C1 segment of cervical spinal cord (tissue), 14 donors: ENCODE measurements at regions not wholly inside any gene's neighbourhood (a gene's known extent, or its start where the extent isn't known, plus 50 kb on each side); places are given as distances from the start of the nearest gene placed in this dataset.
"Not testable (repeated sequence)": the region's sequence is repeated elsewhere in the genome, so short reads cannot be mapped to it uniquely, and the experiment has no call there.

Experiments
- DNase-seq, 14 donors: peaks; one replicate each; lab custom pipeline; 2025; lab: John Stamatoyannopoulos, UW

DNA sequence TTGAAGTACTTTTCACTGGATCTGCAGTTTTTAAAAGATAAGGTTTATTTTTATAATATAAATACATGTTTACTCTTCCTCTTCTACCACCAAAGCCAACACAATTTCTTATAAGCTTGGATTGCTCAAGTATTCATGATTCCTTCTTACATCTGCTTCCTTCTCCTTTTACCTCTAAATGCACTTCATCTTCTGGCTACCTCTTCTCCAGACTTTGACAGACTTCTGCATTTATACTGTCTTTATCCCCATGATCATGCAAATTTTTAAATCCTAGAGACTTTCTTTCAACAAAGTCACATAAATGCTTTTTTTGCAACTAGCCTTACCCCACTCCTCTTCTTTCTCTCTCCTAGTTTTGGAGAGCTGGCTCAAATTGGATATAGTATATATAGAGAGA is 142.9 kb downstream of the TFAP2B start:
- no peak for DNase-seq

DNA sequence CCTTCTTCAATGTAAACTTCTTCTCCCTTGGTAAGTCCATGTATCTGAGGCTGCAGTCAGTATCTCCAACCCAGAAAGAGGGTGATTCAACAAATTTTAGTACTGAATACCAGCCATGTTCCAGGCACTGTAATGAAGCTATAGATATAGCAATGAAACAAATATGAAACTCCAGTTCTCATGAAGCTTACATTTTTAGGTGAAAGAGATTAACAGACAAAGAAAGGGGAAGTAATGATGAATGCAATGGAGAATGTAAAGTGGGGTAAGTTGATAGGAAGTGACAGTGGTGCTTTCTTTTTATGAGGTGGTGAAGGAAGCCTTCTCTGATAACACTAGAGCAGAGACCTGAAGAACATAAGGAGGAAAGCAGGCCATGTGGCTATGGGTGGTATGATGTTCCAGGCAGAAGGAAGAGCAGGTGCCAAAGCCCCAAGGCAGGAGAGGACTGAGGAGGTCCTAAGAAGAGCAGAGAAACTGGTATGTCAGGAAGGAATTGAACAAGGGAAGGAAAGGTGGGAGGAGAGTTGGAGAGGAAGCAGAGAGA is 143.6 kb downstream of the TFAP2B start:
- DNase-seq = no peak

DNA sequence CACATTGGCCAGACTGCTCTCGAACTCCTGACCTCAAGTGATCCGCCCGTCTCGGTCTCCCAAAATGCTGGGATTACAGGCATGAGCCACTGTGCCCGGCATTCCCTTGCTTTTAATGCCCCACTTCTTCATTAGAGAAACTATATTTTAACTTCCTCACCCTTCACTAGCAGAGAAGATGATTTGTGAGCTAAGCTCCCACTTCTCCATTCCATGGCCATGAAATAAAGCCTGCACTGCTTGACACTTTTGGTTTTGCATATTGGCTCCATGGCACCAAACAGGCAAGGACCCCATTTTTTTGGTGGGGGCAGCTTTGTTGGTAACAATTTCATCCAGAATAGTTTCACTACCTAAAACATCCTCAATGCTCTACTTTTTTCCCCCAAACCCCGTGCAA is 145.3 kb downstream of the TFAP2B start:
- no peak for DNase-seq

DNA sequence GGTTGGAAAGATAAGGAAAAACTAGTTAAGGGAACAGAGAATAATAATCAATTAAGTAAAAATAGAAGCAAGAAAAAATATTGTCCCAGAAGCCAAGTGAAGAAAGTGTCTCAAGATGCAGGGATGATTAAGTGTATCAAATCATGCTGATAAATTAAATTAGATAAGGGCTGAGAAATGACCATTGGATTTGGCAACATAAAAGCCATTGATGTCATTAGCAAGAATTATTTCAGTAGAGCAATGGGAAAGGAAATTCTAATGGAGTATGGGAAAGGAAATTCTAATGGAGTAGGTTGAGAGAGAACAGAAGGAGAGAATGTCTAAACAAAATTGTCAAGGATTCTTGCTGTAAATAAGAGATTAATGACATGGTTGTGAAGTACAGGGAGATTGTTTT is 146.8 kb downstream of the TFAP2B start:
- no peak for DNase-seq

DNA sequence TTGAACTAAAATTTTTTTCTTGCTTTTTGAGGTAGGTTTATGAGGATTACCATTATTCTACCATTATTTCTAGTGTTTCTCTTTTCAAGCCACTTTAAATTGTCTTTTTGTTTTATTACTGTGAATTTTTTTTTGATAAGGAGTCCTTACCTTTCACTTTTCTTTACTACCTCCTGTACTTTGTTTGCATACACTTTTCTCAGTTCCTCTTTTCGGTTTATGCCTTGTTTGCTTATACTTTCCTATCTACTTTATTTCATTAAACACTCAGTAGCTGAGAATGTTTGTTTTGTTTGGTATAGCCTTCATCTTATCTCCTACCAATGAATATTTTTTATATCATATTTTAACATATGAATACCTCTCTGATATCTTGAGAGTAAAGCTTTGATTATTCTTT is 147.9 kb downstream of the TFAP2B start:
- no peak for DNase-seq

DNA sequence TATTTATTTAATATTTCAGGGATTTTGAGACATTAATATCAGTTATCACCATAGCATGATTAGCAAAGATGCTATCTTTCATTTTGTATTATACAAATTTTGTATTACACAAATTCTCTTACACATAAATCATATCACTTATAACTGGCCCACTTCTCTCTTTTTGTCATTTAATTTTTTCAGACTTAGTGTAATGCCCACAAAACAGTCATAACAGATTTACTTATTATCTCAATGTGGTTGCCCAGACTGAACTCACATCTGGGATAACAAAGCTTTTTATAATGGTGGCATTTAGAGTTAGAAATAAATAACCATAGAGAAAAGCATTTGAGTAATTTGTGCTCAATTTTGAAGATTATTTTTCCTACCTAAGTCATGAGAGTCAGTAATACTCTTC is 148.3 kb downstream of the TFAP2B start:
- no peak for DNase-seq

DNA sequence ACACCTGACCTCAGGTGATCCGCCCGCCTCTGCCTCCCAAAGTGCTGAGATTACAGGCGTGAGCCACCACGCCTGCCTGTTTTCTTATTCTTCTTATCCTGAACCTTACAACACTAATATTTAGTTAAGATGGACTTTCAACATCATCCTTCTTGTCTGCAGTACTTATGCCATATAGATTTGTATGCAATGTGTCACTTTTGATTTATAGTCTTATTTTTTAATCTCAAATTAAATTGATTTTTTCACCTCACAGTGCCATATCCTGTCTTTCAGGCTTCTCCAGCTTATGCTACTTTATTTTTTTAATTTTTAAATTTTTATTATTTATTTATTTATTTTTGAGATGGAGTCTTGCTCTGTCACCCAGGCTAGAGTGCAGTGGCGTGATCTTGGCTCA is 149.6 kb downstream of the TFAP2B start:
- DNase-seq = not testable (repeated sequence)

DNA sequence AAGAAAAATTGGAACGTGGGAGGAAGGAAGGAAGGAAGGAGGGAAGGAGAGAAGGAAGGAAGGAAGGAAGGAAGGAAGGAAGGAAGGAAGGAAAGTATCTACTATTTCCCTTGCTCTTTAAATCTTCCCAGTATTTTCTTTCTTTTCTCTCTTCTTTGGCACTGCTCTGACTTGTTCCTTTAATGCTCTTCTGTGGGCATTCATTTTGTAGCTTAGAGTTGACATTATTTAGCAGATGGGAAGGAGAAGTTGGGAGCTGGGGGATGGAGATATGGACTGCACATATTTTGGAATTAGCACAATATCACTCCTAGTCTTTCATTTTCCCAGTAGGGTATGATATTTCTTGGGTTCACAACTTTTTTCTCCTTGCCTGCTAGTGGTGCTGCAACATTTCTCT is 152.2 kb downstream of the TFAP2B start:
- DNase-seq = no peak

DNA sequence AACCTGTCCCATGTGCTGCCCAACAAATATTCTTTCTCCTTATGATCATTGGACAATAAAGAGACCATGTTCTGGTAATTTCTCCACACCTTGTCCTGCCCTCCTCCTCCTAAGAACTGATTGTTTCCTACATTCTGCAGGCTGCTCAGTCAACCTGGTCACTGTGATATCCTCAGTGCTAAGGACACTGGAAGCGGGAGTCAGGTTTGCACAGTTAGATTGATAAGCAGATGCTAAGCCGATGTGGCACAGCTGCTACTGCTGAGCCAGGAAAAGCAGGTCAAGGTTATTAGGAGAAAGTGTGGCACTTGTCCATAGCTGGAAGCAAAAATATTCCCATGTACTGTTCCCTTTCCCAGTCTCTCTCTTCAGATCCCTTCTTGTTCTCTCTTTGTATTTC is 154.8 kb downstream of the TFAP2B start:
- no peak for DNase-seq

DNA sequence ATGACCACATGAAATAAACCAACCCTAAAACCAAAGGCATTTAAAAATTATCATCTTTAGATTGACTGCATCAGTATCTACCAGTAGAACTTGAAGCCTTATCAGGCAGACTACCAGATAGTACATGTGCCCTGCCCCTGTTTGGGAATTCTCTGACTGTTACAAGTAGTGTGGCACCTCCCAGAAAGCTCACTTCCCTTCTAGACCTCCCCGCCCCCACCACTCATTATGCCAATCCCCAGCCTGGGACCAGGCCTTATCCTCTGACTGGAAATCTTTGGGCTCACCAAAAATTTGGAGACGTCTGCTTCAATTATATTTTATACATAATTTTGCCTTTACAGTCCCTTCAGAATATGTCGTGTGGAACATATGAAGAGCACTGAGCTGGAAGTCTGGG is 155.6 kb downstream of the TFAP2B start:
- DNase-seq = no peak

DNA sequence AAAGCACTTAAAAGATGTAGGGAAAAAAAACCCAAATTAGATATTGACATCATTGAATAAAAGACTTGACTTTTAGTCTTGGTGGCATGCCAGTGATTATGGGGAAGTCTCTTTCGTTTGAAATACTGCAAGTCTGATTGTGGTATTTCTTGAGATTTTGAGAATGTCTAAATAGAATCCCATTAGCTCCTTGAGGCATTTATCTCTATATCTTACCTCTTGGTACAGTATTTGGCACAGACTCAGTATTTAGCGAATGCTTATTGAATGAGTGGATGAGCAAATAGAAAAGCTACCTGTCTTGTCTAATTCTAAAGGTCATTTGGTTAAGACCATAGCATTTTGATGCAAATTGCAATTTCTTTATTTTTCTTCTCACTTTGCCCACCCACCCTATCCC is 156.5 kb downstream of the TFAP2B start:
- no peak for DNase-seq

DNA sequence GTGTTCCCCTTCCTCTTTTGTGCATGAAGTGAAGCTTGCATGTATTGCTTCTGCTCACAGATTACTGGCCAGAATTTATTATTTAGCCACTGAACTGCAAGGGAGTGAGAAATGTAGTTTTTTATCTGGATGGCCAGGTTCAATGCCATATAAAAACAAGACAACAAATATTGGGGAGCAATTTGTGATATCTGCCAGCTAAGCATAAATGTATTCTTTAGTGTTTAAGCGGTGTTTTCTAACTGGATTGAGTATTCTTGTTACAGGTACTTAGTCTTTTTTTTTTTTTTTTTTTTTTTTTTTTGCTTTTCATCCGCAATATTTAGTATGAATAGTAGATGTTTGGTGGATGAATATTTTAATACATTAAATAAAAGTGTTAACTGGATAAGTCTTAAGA is 158.2 kb downstream of the TFAP2B start:
- no peak for DNase-seq

DNA sequence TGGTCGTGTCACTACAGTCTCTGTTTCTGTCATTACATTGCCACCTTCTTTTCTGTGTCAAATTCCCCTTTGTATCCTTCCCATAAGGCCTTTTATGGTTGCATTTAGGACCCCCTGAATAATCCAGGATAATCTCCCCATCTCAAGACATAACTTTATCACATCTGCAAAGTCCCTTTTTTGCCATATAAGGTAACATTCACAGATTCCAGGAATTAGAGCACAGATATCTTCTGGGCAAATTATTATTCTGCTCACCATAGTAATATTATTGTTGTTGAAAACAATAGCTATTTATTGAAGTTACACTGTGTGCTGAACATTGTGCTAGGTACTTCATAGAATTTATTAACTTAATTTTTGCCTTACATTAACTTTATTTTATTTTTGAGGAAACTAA is 159.1 kb downstream of the TFAP2B start:
- no peak for DNase-seq

DNA sequence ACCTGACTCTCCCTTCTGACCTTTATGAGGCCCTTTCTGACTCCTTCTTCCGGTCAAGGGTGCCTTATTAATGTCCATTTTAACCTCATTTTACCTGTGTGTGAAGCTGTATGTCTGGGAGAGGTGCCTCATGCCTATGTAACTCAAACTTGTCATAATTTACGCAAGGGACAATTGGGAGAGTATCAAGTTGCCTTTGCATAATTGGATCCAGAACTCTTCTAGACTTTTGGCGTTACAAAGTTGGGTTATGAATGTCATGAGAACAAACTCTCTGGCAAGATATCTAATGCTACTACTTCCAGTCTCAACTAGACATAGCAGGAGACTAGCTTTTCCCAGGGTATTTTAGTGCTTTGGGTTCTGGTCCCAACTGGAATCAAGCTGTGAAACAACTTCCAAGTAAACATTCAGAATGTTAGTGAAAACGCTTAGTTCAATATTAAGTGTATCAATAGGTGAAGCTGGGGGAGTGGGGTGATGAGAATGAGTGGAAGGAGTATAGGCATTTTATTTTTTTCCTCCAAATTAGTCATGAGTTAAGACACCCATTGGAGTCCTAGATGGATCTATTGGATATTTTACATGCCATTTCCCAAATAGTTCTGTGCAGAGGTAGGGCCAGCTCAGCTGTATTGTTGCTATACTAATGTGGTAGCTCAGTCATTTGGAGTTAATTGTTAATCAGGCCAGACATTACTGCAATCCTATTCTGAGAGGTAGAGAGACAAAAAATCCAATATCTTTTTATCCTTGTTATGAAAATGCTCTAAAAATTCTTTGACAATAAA is 159.9 kb downstream of the TFAP2B start:
- DNase-seq = no peak

DNA sequence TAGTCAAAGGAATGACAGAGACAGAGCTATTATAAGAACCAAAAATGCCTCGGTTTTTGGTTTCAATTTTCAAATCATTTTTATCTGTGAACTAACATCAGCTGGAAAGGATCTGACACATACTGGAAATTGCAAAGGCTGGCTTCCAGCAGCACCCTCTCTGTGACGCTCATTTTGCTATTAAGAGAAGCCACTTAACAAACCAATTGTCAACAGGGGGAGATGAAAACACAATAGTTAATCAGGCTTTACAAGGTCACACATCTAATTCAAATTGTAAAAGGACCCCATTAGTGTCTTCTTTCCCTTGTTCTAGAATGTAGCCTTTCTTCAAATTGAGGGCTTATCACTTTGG is 160.5 kb downstream of the TFAP2B start:
- DNase-seq = no peak

DNA sequence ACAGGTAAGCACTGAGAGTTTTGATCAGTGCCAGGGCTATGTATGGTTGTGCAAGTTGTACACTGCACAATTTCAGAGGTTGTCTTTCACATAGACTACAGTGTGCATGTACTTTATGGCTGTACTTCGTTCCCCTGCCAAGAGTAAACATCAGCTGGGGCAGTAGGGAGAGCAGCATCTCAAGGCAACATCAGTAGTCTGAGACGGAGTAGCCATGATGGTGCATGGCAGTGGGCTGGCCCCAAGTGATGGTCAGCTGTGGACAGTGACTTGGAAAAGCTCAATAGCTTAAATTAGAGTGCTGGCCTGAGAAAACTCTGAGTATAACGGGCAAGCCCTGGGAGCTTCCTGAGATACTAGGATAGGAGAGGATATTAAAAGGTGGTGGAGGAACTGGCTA is 165.5 kb downstream of the TFAP2B start:
- DNase-seq = no peak

DNA sequence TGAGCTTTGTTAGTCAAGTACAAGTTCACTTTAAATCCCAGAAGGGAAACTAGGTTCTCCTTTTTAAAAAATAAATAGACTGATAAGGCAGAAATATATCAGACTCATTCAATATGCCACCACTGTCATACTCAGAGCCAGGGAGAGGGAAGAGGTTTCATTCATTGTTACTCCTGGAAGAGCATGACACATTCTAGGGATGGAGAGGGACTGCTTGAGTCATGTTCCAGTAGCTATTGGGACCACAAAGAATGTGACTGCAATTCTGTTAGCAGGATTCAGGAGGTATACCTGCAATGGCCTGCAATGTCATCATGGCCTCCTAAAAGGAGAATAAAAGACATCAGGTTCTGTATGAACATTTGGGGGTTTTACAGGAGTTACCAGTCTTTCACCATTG is 167.6 kb downstream of the TFAP2B start:
- no peak for DNase-seq

DNA sequence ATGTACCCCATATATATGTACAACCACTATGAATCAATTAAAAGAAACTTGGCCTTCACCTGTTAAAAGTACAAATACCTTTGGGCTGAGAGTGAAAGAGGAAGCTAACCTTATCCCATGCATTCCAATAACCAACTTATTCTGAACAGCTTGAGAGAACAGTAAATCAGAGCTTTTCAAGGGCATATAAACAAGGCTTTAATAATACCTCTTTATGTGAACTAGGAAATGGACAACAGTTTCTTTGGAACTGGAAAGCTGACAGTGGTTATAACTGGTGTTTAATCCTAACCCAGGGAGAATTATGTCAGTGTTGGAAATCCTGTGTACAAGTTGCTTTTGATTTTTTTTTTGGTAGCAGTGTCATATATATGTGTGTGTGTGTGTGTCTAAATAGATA is 170.5 kb downstream of the TFAP2B start:
- DNase-seq = no peak

DNA sequence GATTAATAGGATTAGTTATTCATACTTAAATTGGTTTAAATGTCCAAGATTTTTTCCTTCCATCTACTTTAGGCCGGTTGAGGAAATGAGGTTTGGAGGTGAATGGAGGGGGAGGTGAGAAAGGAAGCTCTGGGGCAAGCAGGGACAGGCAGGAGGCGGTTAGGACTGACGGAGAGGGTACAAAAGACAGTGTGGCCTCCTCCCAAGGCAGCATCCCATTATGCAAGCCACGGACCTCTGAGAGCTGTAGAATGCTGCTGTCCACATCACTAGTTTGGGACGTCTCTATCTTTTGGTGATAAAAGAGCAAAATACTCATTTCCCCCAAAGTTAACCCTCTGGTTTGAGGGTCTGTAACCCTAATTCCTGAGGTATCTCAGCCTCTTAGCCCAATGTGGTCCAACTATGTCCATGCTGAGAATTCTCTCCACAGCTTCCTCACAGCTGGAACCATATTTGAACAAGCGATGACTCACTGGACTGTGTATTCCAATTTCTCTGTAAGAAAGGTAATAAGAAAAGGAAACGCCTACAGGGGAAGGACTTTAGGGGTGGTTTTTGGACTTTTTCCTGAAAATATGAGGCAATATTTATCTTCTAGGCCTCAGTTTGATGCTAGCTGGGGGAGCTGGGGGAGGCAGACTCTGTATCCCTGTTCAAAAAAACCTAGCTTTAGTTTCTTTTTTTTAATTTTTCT is 172.2 kb downstream of the TFAP2B start:
- no peak for DNase-seq

DNA sequence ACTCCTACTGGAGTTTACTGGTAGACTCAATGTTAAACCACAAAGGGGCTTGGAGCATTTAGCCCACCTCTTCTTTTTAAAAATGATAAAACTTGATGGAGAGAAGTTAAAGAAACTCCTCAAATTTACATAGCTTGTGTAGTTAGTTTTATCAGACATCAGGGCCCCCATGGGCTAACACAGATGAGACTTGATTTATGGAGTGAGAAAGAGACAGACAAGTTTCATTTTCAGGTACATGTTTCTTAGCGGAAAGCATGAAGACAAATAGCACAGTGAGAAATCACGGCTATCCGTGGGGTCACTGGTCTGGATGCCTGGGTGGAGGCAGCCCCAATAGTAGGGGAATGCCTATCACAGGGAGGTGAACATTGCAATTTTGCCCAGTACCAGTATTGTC is 173.6 kb downstream of the TFAP2B start:
- no peak for DNase-seq

DNA sequence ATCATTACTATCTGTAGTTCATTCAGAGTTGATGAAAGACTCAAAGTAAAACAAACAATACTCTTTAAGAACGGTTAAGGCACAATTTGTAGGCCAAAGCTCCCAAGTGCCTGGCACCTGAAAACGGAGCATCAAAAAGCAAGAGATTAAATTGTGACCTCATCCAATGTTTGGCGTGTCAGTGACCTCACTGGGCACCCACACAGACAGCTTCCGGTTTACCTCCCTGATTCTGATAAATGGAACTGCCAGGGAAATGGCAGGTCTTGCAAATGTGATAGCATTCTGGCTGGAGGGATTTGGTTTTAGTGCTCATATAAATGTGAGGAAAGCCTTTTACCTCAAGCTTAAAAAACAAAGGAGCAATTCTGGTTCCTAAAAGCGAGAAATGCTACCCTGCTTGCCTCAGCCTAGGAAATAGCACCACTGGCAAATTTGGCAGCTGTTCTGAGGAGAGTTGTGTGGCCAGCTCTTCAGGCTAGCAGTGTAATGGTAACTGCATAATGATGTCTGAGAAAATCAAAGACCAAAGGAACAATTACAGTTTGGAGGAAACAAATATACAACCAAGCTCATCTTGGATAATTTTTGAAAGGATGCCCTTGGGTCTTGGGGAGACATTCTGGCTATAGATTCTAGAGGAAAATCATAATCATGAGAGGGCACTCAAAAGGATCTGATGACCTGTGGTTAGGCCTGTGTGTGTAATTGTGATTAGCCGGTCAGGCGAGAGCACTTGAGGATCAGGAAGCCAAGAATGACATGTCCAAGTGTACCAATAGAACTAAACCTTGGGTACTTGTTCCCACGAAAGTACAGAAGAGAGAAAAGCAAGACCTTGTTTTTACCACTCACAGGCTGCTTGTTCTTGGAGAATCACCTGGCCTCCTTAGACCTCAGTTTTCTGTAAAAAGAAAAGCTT is 174.3 kb downstream of the TFAP2B start:
- no peak for DNase-seq
